HG03159 (cell line): ENCODE measurements at regions not wholly inside any gene's neighbourhood (a gene's known extent, or its start where the extent isn't known, plus 50 kb on each side); places are given as distances from the start of the nearest gene placed in this dataset.

Experiments
- ATAC-seq: cut with Tn5 transposase; IDR thresholded peaks from one replicate; pipeline ENCODE4 v1.9.1; 2021; ENCODE audit warnings: mild to moderate bottlenecking, moderate library complexity; ENCODE audit not compliant: unreplicated experiment

DNA sequence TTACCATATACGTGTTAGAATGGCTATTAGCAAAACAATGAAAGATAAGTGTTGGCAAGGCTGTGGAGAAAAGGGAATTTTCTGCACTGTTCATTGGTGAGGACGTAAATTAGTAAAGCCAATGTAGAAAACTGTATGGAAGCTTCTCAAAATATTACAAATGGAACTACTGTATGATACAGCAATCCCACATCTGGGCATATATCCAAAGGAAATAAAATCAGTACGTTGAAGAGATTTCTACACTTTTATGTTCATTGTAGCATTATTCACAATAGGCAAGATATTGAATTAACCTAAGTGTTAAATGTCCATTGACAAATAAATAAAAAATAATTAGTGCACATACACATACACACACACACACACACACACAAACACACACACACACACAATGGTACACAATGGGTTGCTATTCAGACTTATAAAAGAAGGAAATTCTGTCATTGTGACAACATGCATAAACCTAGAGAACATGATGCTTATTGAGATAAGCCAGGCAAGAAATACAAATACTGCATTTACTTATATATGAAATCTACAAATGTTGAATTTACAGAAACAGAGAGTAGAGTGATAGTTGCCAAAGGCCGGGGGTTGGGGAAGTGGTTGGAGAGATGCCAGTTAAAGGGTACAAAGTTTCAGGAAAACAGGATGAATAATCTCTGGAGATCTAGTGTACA is 565.8 kb upstream of the LRRC4C start:
- ATAC-seq = no peak

DNA sequence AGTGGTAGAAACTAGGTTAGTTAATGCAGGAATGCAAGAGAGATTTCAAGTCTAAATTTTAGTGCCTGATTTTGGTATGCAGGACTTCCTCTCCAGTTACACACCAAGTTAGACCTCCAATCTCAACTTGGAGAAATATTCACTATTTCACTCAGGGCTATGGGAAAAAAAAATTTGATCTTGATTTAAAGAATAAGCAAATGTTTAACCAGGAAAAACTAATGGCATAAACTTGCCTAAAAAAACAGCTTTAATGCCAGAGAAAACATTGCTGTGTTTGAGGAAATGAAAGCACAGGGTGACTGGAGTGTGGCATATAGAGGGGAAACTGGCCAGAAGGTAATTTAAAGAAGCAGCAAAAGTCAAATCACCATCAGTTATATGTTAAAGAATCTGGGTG is 575.4 kb upstream of the LRRC4C start:
- ATAC-seq = no peak

DNA sequence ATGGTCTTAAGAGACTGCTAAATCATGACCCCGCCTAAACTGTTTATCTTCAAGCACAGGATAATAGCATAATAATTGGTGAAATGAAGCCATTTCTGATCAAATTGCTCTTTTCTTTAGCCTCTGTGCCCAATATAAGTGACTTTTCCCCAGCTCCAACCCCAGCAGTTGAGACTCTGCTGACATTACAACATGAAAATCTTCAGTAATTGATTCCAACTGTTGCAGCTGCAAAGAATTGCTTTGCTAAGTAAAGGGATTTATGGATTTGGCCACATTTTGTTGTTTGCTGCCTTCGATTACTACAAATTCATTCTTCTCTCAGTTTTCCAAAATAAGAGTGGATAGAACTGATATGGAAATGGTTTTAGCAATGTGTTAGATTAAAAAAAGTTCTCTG is 576.7 kb upstream of the LRRC4C start:
- ATAC-seq = no peak

DNA sequence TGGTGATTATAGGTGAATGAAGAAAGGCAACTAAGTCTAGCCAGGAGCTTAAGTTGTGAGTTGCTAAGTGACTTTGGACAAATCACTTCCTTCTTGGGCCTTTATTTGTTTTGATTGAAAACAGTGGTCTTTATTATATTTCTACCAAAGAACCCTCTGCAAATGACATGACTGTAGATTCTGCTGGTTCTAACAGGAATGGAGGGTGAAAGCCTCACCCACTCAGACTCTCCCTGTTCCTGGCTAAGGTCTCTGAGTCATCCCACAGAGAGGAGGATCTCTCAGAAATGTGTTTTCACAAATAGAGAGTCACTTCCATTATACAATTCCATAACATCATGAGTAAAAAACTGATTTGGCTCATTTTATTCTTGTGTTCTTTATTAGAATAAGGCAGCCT is 583.9 kb upstream of the LRRC4C start:
- no peak for ATAC-seq

DNA sequence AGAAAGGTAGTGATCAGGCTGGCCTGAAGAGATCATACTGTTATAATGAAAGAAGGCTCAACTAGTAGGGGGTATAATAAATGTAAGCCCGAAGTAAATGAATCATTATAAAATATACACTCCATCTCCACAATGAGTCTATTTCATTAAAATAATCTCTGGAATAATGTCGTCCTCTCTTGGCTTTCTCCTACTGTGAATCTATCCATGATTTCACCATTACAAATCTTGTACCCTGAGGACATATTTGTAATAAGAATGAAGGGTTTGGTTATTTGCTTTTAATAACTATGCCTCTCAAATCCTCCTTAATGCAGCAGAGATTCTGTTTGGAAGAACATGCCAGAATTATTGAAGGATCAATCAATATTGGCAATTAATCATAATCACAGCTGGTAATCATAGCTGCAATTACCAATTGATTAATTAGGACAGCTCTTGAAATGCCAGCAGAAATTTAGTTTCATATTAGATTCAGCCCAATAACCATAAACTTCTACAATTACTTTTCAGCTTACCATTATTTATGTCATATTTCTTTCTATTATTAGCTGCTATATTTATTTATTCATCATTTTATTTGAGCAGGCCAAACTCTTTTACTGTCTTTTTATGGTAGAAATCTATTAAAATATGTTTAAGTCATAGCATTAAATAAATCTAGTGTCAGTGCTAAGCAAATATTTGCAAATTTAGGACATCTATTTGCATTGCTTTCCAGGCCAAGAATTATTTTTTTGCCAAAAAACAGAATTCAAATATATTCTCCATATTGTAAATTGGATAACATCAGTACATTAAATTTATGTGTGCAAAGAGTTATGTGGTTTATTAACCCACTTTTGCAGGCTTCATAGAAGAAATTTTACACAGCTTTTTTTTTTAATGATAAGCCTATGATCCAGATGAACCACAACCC is 588.4 kb upstream of the LRRC4C start:
- no peak for ATAC-seq

DNA sequence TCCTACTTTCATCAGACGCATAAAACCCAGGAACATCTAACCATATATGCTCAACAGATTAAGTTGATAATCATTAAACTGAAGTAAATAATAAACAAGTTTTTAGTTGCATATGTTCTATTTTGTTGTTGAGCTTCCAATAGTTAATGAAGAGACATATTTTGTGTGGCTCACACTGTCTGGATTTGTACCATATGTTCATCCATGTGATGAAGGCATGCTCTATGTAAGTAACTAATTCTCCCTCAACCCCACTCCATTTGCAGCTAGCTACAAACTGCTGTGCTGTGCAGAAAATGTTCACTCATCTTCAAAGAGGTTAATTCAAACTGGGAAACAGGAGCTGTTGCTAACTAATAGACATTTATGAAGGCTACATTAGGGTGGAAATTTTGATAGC is 589.7 kb upstream of the LRRC4C start:
- no peak for ATAC-seq

DNA sequence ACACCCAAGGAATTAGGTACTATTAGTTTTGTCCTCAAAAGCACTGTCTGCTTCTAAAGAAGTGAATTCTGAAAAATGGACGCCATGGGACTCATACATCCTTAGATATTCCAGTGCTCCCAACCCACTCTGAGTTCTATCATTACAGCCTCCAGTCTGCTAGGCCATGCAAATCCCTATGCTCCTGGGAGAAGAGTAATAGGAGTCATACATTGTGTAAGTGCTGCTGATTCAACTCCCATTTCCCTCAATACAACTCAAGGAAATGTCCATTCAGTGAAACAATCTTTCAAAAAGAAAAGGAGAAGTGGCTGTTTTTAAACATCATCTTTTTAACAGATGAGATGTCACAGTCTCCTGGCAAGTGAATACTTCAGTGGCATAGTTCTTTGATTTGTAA is 590.2 kb upstream of the LRRC4C start:
- no peak for ATAC-seq

DNA sequence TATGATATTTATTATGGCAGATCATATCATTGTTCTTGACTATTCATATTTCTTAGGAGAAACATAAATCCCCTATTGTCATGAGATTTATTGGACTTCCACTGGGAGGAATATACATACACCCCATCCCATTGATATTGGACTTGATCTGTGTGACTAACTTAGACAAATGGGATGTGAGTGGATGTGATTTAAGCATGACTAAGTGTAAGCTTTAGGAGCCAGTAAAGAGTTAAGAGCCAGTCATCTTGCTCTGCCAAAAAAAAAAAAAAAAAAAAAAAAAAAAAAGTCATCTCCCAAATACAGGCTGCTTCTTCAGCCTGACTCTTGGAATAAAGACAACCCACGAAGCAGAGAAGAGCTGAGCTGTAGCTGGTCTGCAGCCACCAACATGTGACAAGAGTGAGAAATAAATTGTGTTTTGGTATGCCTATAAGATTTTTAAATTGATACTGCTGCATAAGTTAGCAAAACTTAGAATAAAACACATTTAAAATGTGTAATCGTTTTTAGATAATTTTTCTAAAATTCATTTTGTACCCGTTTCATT is 595.0 kb upstream of the LRRC4C start:
- ATAC-seq = no peak

DNA sequence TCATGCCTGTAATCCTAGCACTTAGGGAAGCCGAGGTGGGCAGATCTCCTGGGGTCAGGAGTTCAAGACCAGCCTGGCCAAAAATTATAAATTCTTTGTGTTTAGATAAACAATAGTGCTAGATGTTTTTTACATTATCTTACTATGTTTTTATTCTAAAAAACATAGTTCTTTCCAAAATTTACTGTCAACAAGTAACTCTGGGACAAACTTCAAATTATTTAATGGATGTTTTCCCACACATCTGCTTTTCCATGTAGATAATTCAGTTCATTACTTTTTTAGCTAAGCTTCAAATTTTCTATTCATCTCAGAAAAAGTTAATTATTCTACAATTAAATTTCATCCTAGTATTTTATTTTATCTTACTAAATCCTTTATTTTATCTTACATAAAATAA is 596.2 kb upstream of the LRRC4C start:
- no peak for ATAC-seq

DNA sequence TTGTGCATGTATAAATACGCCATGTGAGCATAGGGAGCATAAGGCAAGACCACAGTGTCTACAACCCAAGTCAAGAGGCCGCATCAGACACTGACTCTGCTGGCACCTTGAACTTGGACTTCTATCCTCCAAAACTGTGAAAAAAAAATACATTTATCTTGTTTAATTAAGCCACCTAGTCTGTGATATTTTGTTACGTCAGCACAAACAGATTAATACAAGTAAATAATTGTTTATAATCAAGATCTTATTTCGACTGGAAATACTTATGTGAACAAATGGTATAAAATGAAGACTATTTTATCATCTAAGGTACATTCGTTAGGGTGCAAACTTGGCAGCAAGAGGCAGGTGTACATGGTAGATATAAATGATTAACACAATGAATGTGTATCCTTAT is 599.3 kb upstream of the LRRC4C start:
- no peak for ATAC-seq

DNA sequence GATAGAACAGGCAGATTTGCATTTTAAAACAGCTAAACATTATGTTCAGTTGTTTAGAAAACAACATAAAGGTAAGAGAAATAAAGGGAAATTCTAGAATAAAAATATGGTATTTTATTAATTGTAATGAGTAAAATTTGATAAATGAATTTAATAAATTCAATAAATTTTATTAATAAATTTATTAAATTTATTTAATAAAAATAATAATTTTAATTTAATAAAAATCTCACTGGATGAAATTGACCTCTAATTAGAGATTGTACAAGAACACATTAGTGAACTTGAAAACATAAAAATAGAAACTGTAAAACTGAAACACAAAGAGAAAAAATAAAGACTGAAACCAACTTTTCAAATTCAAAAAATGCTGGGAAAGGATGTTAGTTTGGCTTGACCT is 605.7 kb upstream of the LRRC4C start:
- ATAC-seq = no peak

DNA sequence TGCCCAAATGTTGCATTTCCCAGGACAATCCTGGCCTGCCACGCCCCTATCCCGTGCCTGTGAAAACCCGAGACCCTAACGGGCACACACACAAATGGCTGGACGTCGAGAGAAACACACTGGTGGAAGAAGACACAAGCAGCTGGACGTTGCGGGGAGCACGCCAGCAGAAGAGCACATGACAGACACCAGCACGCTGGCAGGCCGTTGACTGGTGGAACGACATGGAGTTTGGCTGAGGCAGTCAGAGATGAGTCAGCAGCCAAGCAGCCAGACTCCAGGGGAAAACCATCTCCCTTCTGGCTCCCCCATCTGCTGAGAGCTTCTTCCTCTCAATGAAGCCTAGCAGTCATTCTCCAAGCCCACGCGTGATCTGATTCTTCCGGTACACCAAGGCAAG is 606.7 kb upstream of the LRRC4C start:
- ATAC-seq = no peak

DNA sequence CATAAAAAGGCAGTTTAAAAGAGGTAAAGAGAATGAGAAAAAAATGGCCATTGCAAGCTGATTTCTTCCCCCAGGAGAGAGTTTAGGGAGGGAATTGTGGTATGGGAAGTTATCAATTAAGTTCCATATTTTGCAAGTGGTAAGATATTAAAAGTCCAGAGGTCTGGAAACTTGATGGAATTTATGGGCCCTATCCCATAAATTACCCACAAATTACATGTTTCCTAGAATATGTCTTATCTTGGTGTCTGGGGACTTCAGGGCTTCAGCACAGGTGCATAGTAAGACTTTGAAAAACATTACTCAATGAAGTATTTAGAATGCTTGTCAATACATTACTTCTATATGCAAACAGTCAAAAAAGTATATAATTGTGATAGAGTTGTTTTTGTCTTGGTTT is 614.9 kb upstream of the LRRC4C start:
- ATAC-seq = no peak

DNA sequence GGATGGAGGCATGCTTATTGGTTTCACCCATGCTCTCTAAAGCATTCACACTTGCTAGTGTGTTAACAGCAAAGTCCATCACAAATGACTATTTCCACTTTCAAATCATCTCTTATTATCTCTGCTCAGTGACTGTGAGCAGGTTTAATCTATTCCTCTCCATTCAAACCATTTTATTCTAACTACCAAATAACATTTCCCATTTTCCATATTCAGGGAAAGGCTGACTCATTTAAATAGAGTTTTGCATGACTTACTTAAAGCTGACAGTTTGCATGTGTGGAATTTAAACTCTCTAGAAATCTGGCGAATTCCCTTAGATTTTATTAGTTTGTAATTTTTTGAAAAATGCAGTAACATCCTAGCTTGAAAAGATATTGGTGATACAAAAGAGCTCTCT is 615.7 kb upstream of the LRRC4C start:
- ATAC-seq = no peak

DNA sequence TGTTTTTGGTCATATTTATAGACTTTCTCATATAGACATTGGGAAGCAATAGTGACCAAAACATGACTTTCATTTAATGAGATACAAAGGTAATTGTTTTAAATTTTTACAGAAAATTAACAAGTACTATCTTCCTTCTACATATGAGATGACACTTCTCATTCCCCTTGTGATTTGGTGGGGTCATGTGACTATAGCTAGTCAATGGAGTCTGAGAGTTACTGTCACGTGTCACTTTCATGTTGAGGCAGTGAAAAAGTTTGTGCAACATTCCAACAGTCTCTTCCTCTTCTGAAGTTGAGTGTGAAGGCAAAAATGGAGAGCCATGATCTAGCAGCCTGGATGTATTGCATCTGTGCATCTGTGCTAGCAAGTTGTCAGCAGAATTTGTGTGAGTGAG is 618.3 kb upstream of the LRRC4C start:
- no peak for ATAC-seq

DNA sequence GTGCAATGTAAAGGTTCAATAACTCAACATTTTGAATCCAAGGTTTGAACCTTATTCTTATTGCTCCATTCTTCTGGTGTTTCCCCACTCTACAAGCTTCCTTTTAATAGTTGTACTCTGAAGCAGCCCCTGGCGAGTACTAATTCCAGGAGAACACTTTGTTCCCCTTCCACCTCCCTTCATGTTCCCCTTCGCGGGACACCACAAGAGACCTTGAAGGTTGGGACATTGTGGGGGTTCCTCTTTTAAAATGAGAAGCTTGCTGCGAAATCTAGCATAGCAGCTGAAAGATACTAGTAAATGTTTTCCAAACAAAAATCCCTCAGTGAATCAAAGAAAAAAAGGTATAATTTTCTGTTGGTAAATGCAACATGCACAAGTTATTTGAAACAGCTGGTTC is 626.3 kb upstream of the LRRC4C start:
- ATAC-seq = no peak

DNA sequence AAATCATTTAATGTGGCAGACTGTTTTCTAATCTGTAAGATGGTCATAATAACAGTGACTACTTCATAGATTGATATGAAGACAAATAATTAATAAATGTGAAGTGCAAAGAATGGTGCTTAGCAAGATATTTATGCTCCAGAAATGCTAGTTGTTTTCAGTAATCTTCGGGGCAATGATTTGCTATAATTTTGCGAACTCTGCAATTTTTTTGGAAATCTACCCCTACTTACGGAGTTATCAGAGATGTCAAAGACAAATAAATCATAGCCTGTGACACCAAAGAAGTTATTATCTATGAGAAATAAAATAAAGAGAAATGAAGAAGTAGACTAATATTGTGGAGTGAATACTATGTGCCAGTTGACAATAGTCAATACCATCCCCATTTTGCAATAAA is 634.1 kb upstream of the LRRC4C start:
- ATAC-seq = no peak

DNA sequence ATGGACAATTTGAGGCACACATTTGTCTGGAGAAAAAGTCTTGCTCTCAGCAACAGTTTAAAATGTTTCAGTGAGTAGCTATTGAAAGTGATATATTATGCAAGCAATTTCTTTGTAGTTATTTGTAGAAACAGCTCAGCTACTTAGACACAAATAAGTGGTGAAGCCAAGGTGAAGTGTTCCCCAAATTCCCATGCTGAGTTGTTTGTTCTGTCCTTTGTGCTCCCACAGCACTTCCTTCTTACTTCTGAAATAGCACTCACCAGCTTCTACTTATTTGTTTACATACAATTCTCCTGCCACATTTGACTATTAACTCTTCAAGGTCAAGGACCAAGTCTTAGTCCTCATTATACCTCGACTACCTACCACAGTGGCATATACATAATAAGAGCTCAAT is 638.6 kb upstream of the LRRC4C start:
- no peak for ATAC-seq

DNA sequence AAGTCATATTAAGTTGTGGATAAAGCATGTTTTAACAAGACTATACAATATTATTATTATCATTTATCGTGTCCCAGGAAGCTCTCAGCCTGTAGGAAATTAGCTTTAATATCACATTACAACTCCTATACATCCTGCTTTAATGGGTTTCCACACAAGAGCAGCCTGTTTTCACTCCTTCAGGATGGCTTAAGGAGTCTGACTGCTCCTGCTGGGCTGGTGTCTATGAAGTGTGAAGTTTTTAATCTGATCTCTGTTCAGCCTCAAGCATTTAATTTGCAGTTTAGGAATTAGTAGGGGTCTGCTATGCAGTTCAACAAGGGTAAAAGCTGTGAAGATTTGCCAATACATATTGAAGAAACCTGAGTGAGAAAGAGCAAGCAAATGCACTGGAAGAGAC is 653.4 kb upstream of the LRRC4C start:
- no peak for ATAC-seq

DNA sequence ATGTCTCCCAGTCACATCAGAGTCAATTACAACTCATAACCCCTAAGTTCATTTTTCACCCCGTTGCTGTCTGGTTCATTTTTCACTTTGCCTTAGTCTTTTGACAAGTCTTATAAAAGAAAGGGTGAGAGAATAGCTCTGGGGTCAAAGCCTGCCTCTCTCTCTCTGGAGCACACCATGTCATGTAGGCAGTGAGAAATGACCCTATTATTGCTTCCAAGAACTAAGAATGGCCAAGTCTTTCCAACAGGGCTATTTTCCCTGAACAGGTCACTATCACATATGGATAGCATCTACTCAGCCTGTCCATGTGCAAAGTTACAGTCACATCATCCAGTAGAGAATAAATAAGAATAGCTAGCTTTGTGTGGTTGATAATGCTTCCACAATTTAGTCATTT is 655.5 kb upstream of the LRRC4C start:
- ATAC-seq = no peak

DNA sequence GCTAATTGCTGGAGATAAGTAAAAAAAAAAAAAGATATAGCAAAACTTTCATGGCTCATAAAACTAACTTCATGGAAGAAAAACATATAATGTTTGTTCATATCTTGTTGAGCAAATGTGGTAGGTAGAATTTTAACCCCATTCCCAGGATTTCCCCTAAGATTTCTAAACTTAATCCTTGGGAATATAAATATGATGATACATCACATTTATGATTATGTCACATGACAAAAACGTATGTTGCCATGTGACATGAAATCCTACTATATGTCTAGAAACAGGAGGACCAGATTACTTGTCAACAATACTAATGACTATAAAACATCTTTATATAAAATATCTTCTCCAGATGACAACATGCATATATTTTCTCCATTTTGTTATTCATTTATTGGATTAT is 679.0 kb upstream of the LRRC4C start:
- ATAC-seq = no peak

DNA sequence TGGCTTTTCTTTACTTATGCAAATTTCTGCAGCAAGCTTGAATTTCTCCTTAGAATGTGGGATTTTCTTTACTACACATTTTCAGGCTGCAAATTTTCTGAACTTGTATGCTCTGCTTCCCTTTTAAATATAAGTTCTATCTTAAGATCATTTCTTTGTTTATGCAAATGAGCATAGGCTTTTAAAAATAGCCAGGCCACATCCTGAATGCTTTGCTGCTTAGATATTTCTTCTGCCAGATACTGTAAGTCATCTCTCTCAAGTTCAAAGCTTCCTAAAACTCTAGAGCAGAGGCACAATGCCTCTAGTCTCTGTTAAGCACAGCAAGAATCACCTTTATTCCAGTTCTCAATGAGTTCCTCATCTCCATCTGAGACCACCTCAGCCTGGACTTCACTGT is 685.9 kb upstream of the LRRC4C start:
- ATAC-seq = no peak
